ENCODE measurements at regions not wholly inside any gene's neighbourhood (a gene's known extent, or its start where the extent isn't known, plus 50 kb on each side); places are given as distances from the start of the nearest gene placed in this dataset.

GRCh38 chr2:6676241-6676640, 189.5 kb downstream of the CMPK2 start:
- no peak overlapping the region for H3K27ac ChIP-seq (ENCODE audit: low read depth in 2 of 2, low read length in 2 of 2)
- no peaks in the 10 kb centered on the region for H3K27me3 ChIP-seq (ENCODE audit: control insufficient read depth in 2 of 2, insufficient read depth in 2 of 2, low read length in 2 of 2)
- no peaks in the 10 kb centered on the region for H3K36me3 ChIP-seq (ENCODE audit: control insufficient read depth in 2 of 2, insufficient read depth in 2 of 2, low read length in 2 of 2)
- H3K4me3 ChIP-seq (ENCODE audit: low read length in 2 of 2) = no peak overlapping the region
- H3K9me3 ChIP-seq (ENCODE audit: control insufficient read depth in 2 of 2, low read length in 2 of 2) = no peaks in the 10 kb centered on the region
- H3K4me1 ChIP-seq (ENCODE audit: control insufficient read depth in 2 of 2, insufficient read depth in 2 of 2, low read length in 2 of 2) = no peaks in the 10 kb centered on the region
- no peak overlapping the region for H3K9ac ChIP-seq (ENCODE audit: low read depth in 1 of 2, low read length in 2 of 2)

- Histone ChIP-seq H3K9ac (ENCODE audit: low read depth in 1 of 2, low read length in 2 of 2) (no peak overlapping the region), H3K27me3 (ENCODE audit: control insufficient read depth in 2 of 2, insufficient read depth in 2 of 2, low read length in 2 of 2) (no peaks in the 10 kb centered on the region), H3K27ac (ENCODE audit: low read depth in 2 of 2, low read length in 2 of 2) (no peak overlapping the region), H3K4me3 (ENCODE audit: low read length in 2 of 2) (no peak overlapping the region), H3K36me3 (ENCODE audit: control insufficient read depth in 2 of 2, insufficient read depth in 2 of 2, low read length in 2 of 2) (no peaks in the 10 kb centered on the region), H3K9me3 (ENCODE audit: control insufficient read depth in 2 of 2, low read length in 2 of 2) (no peaks in the 10 kb centered on the region), H3K4me1 (ENCODE audit: control insufficient read depth in 2 of 2, insufficient read depth in 2 of 2, low read length in 2 of 2) (no peaks in the 10 kb centered on the region)
These were observed 188.9 kb downstream of the CMPK2 start for GRCh38 chr2:6676776-6677175.

- Histone ChIP-seq H3K9ac (ENCODE audit: low read depth in 1 of 2, low read length in 2 of 2) (no peak overlapping the region), H3K36me3 (ENCODE audit: control insufficient read depth in 2 of 2, insufficient read depth in 2 of 2, low read length in 2 of 2) (no peaks in the 10 kb centered on the region), H3K4me3 (ENCODE audit: low read length in 2 of 2) (no peak overlapping the region), H3K27ac (ENCODE audit: low read depth in 2 of 2, low read length in 2 of 2) (no peak overlapping the region), H3K27me3 (ENCODE audit: control insufficient read depth in 2 of 2, insufficient read depth in 2 of 2, low read length in 2 of 2) (no peaks in the 10 kb centered on the region), H3K9me3 (ENCODE audit: control insufficient read depth in 2 of 2, low read length in 2 of 2) (no peaks in the 10 kb centered on the region), H3K4me1 (ENCODE audit: control insufficient read depth in 2 of 2, insufficient read depth in 2 of 2, low read length in 2 of 2) (no peaks in the 10 kb centered on the region)
These were observed 186.2 kb downstream of the CMPK2 start for GRCh38 chr2:6679471-6679870.

GRCh38 chr2:6683516-6683915, 182.2 kb downstream of the CMPK2 start:
- no peaks in the 10 kb centered on the region for H3K4me1 ChIP-seq (ENCODE audit: control insufficient read depth in 2 of 2, insufficient read depth in 2 of 2, low read length in 2 of 2)
- H3K27me3 ChIP-seq (ENCODE audit: control insufficient read depth in 2 of 2, insufficient read depth in 2 of 2, low read length in 2 of 2) = no peaks in the 10 kb centered on the region
- no peak overlapping the region for H3K27ac ChIP-seq (ENCODE audit: low read depth in 2 of 2, low read length in 2 of 2)
- no peaks in the 10 kb centered on the region for H3K9me3 ChIP-seq (ENCODE audit: control insufficient read depth in 2 of 2, low read length in 2 of 2)
- H3K36me3 ChIP-seq (ENCODE audit: control insufficient read depth in 2 of 2, insufficient read depth in 2 of 2, low read length in 2 of 2) = no peaks in the 10 kb centered on the region
- no peak overlapping the region for H3K9ac ChIP-seq (ENCODE audit: low read depth in 1 of 2, low read length in 2 of 2)
- H3K4me3 ChIP-seq (ENCODE audit: low read length in 2 of 2) = no peak overlapping the region

- H3K9me3 ChIP-seq (ENCODE audit: control insufficient read depth in 2 of 2, low read length in 2 of 2) = no peaks in the 10 kb centered on the region
- H3K9ac ChIP-seq (ENCODE audit: low read depth in 1 of 2, low read length in 2 of 2) = no peak overlapping the region
- no peaks in the 10 kb centered on the region for H3K27me3 ChIP-seq (ENCODE audit: control insufficient read depth in 2 of 2, insufficient read depth in 2 of 2, low read length in 2 of 2)
- H3K4me3 ChIP-seq (ENCODE audit: low read length in 2 of 2) = no peak overlapping the region
- no peaks in the 10 kb centered on the region for H3K4me1 ChIP-seq (ENCODE audit: control insufficient read depth in 2 of 2, insufficient read depth in 2 of 2, low read length in 2 of 2)
- no peak overlapping the region for H3K27ac ChIP-seq (ENCODE audit: low read depth in 2 of 2, low read length in 2 of 2)
- H3K36me3 ChIP-seq (ENCODE audit: control insufficient read depth in 2 of 2, insufficient read depth in 2 of 2, low read length in 2 of 2) = no peaks in the 10 kb centered on the region
These were observed 180.3 kb downstream of the CMPK2 start for GRCh38 chr2:6685447-6685846.

GRCh38 chr2:6692056-6692455, 173.7 kb downstream of the CMPK2 start:
- no peak overlapping the region for H3K27ac ChIP-seq (ENCODE audit: low read depth in 2 of 2, low read length in 2 of 2)

GRCh38 chr2:6692819-6693218, 172.9 kb downstream of the CMPK2 start:
- H3K27me3 ChIP-seq (ENCODE audit: control insufficient read depth in 2 of 2, insufficient read depth in 2 of 2, low read length in 2 of 2) = no peaks in the 10 kb centered on the region
- H3K27ac ChIP-seq (ENCODE audit: low read depth in 2 of 2, low read length in 2 of 2) = no peak overlapping the region
- no peak overlapping the region for H3K9ac ChIP-seq (ENCODE audit: low read depth in 1 of 2, low read length in 2 of 2)
- H3K4me3 ChIP-seq (ENCODE audit: low read length in 2 of 2) = no peak overlapping the region
- H3K36me3 ChIP-seq (ENCODE audit: control insufficient read depth in 2 of 2, insufficient read depth in 2 of 2, low read length in 2 of 2) = no peaks in the 10 kb centered on the region
- no peaks in the 10 kb centered on the region for H3K9me3 ChIP-seq (ENCODE audit: control insufficient read depth in 2 of 2, low read length in 2 of 2)
- no peaks in the 10 kb centered on the region for H3K4me1 ChIP-seq (ENCODE audit: control insufficient read depth in 2 of 2, insufficient read depth in 2 of 2, low read length in 2 of 2)

More at GRCh38 chr2:6692056-6692455, 173.7 kb downstream of the CMPK2 start:
- Histone ChIP-seq H3K4me1 (ENCODE audit: control insufficient read depth in 2 of 2, insufficient read depth in 2 of 2, low read length in 2 of 2) (no peaks in the 10 kb centered on the region), H3K9me3 (ENCODE audit: control insufficient read depth in 2 of 2, low read length in 2 of 2) (no peaks in the 10 kb centered on the region), H3K4me3 (ENCODE audit: low read length in 2 of 2) (no peak overlapping the region), H3K36me3 (ENCODE audit: control insufficient read depth in 2 of 2, insufficient read depth in 2 of 2, low read length in 2 of 2) (no peaks in the 10 kb centered on the region), H3K27me3 (ENCODE audit: control insufficient read depth in 2 of 2, insufficient read depth in 2 of 2, low read length in 2 of 2) (no peaks in the 10 kb centered on the region), H3K9ac (ENCODE audit: low read depth in 1 of 2, low read length in 2 of 2) (no peak overlapping the region)

GRCh38 chr2:6694555-6694954, 171.2 kb downstream of the CMPK2 start:
- no peak overlapping the region for H3K4me3 ChIP-seq (ENCODE audit: low read length in 2 of 2)
- H3K27me3 ChIP-seq (ENCODE audit: control insufficient read depth in 2 of 2, insufficient read depth in 2 of 2, low read length in 2 of 2) = no peaks in the 10 kb centered on the region
- H3K27ac ChIP-seq (ENCODE audit: low read depth in 2 of 2, low read length in 2 of 2) = no peak overlapping the region
- H3K36me3 ChIP-seq (ENCODE audit: control insufficient read depth in 2 of 2, insufficient read depth in 2 of 2, low read length in 2 of 2) = no peaks in the 10 kb centered on the region
- H3K9me3 ChIP-seq (ENCODE audit: control insufficient read depth in 2 of 2, low read length in 2 of 2) = no peaks in the 10 kb centered on the region
- H3K9ac ChIP-seq (ENCODE audit: low read depth in 1 of 2, low read length in 2 of 2) = no peak overlapping the region
- no peaks in the 10 kb centered on the region for H3K4me1 ChIP-seq (ENCODE audit: control insufficient read depth in 2 of 2, insufficient read depth in 2 of 2, low read length in 2 of 2)

GRCh38 chr2:6700335-6700734, 165.4 kb downstream of the CMPK2 start:
- no peak overlapping the region for H3K9ac ChIP-seq (ENCODE audit: low read depth in 1 of 2, low read length in 2 of 2)
- H3K9me3 ChIP-seq (ENCODE audit: control insufficient read depth in 2 of 2, low read length in 2 of 2) = no peaks in the 10 kb centered on the region
- H3K27me3 ChIP-seq (ENCODE audit: control insufficient read depth in 2 of 2, insufficient read depth in 2 of 2, low read length in 2 of 2) = no peaks in the 10 kb centered on the region
- no peaks in the 10 kb centered on the region for H3K4me1 ChIP-seq (ENCODE audit: control insufficient read depth in 2 of 2, insufficient read depth in 2 of 2, low read length in 2 of 2)
- H3K36me3 ChIP-seq (ENCODE audit: control insufficient read depth in 2 of 2, insufficient read depth in 2 of 2, low read length in 2 of 2) = no peaks in the 10 kb centered on the region
- no peak overlapping the region for H3K27ac ChIP-seq (ENCODE audit: low read depth in 2 of 2, low read length in 2 of 2)
- H3K4me3 ChIP-seq (ENCODE audit: low read length in 2 of 2) = no peak overlapping the region

- H3K27me3 ChIP-seq (ENCODE audit: control insufficient read depth in 2 of 2, insufficient read depth in 2 of 2, low read length in 2 of 2) = no peaks in the 10 kb centered on the region
- H3K9me3 ChIP-seq (ENCODE audit: control insufficient read depth in 2 of 2, low read length in 2 of 2) = no peaks in the 10 kb centered on the region
- no peaks in the 10 kb centered on the region for H3K4me1 ChIP-seq (ENCODE audit: control insufficient read depth in 2 of 2, insufficient read depth in 2 of 2, low read length in 2 of 2)
- H3K27ac ChIP-seq (ENCODE audit: low read depth in 2 of 2, low read length in 2 of 2) = no peak overlapping the region
- no peaks in the 10 kb centered on the region for H3K36me3 ChIP-seq (ENCODE audit: control insufficient read depth in 2 of 2, insufficient read depth in 2 of 2, low read length in 2 of 2)
- H3K4me3 ChIP-seq (ENCODE audit: low read length in 2 of 2) = no peak overlapping the region
- no peak overlapping the region for H3K9ac ChIP-seq (ENCODE audit: low read depth in 1 of 2, low read length in 2 of 2)
These were observed 161.6 kb downstream of the CMPK2 start for GRCh38 chr2:6704077-6704476.

- Histone ChIP-seq H3K27ac (ENCODE audit: low read depth in 2 of 2, low read length in 2 of 2) (no peak overlapping the region), H3K4me1 (ENCODE audit: control insufficient read depth in 2 of 2, insufficient read depth in 2 of 2, low read length in 2 of 2) (no peaks in the 10 kb centered on the region), H3K27me3 (ENCODE audit: control insufficient read depth in 2 of 2, insufficient read depth in 2 of 2, low read length in 2 of 2) (no peaks in the 10 kb centered on the region), H3K9me3 (ENCODE audit: control insufficient read depth in 2 of 2, low read length in 2 of 2) (no peaks in the 10 kb centered on the region), H3K36me3 (ENCODE audit: control insufficient read depth in 2 of 2, insufficient read depth in 2 of 2, low read length in 2 of 2) (no peaks in the 10 kb centered on the region), H3K9ac (ENCODE audit: low read depth in 1 of 2, low read length in 2 of 2) (no peak overlapping the region), H3K4me3 (ENCODE audit: low read length in 2 of 2) (no peak overlapping the region)
These were observed 144.3 kb downstream of the CMPK2 start for GRCh38 chr2:6721395-6721794.
